ENCODE measurements at regions not wholly inside any gene's neighbourhood (a gene's known extent, or its start where the extent isn't known, plus 50 kb on each side); places are given as distances from the start of the nearest gene placed in this dataset.
"Not testable (repeated sequence)": the region's sequence is repeated elsewhere in the genome, so short reads cannot be mapped to it uniquely, and the experiment has no call there.

DNA sequence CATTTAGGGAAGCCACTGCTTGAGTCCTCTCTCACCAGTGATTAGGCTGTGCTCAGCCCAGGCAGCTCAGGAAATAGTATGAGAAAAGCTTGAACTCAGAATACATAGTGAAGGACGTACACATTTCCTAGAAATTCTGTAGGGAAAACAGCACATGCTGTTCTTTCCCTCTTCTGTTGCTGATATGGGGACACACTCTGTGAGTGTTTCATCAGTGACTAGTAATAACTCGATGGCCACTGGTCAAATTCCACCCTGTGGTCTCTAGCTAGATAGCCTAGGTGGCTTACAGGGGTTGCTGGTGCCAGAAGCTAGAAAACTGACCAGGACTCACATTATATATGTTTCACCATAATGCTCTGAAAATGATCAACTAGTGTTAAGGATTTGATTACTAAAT is 259.8 kb upstream of the SOX4 start:
- 0 out of 2 replicates have a peak, but pooled peaks cover 4% of the 10 kb centered on the region for H3K27me3 ChIP-seq (ENCODE audit: insufficient read depth, low read length)
- no peaks in the 10 kb centered on the region for H3K79me2 ChIP-seq (ENCODE audit: control insufficient read depth, insufficient read depth, low read length, unreplicated experiment)
- no peak overlapping the region for H2AFZ ChIP-seq (ENCODE audit: low read length, unreplicated experiment)
- no peak overlapping the region for H3K27ac ChIP-seq (ENCODE audit: low read depth, low read length)
- no peak overlapping the region for H3K4me3 ChIP-seq (ENCODE audit: low read depth, low read length)
- no peaks in the 10 kb centered on the region for H3K36me3 ChIP-seq (ENCODE audit: insufficient read depth, low read length)
- H3K4me1 ChIP-seq (ENCODE audit: control insufficient read depth, insufficient read depth, low read length, unreplicated experiment): no peaks in the 10 kb centered on the region

DNA sequence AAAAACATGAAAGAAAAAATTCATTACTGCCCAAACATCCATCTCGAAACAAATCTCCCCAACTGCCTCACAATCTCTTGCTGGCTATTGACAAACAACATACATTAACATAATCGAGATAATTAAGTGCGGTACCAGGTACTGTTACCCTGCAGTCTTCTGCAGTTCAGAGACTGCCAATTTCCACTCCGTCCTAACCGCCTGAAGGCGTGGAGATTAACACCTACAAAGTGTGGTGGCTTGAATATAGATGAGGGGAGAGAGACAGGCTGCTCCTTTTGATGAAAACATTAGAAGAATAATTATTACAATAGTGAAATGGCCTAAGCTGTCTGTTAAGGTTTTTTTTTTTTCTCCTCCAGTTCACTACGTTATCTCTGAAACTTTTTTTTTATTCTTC is 258.9 kb upstream of the SOX4 start:
- no peaks in the 10 kb centered on the region for H3K79me2 ChIP-seq (ENCODE audit: control insufficient read depth, insufficient read depth, low read length, unreplicated experiment)
- no peak overlapping the region for H2AFZ ChIP-seq (ENCODE audit: low read length, unreplicated experiment)
- H3K27me3 ChIP-seq (ENCODE audit: insufficient read depth, low read length): 0 out of 2 replicates have a peak, but pooled peaks cover 4% of the 10 kb centered on the region

DNA sequence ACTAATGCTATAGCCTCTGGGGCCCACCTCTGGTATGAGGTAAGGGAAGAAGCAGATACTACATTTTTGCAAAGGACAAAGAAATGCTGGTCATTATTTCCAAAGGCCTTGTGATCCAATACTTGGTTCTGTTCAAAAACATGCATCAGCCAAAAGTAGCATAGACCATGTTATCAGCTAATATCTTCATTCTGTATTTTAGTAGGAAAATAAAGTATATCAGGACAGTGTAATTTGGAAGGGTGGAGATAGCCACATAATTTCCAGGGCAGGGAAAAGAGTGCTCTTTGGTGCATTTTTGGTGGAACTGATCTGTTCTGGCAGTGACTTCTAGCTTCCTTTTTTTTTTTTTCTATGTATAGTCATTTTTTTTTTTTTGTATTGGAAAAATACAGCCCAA is 258.0 kb upstream of the SOX4 start:
- Histone ChIP-seq H3K27me3 (ENCODE audit: insufficient read depth, low read length) (0 out of 2 replicates have a peak, but pooled peaks cover 4% of the 10 kb centered on the region), H3K79me2 (ENCODE audit: control insufficient read depth, insufficient read depth, low read length, unreplicated experiment) (no peaks in the 10 kb centered on the region), H3K27ac (ENCODE audit: low read depth, low read length) (no peak overlapping the region), H3K4me1 (ENCODE audit: control insufficient read depth, insufficient read depth, low read length, unreplicated experiment) (no peaks in the 10 kb centered on the region), H3K4me3 (ENCODE audit: low read depth, low read length) (no peak overlapping the region), H3K36me3 (ENCODE audit: insufficient read depth, low read length) (no peaks in the 10 kb centered on the region), H2AFZ (ENCODE audit: low read length, unreplicated experiment) (no peak overlapping the region)

More for the DNA sequence above, 258.9 kb upstream of the SOX4 start:
- Histone ChIP-seq H3K4me3 (ENCODE audit: low read depth, low read length) (no peak overlapping the region), H3K4me1 (ENCODE audit: control insufficient read depth, insufficient read depth, low read length, unreplicated experiment) (no peaks in the 10 kb centered on the region), H3K36me3 (ENCODE audit: insufficient read depth, low read length) (no peaks in the 10 kb centered on the region), H3K27ac (ENCODE audit: low read depth, low read length) (no peak overlapping the region)

DNA sequence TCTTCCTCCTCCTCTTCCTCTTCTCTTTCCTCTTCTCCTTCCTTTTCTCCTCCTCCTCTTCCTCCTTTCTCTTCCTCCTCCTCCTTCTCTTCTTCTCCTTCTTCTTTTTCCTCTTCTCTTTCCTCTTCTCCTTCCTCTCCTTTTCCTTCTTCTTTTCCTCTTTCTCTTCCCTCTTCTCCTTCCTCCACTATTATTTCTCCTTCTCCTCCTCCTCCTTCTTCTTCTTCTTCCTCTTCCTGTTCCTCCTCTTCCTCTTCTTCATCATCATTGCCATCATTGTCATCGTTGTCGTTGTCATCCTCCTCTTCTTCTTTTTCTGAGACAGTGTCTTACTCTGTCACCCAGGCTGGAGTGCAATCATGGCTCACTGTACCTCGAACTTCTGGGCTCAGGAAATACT is 256.3 kb upstream of the SOX4 start:
- H3K27me3 ChIP-seq (ENCODE audit: insufficient read depth, low read length): 0 out of 2 replicates have a peak, but pooled peaks cover 4% of the 10 kb centered on the region
- H3K4me1 ChIP-seq (ENCODE audit: control insufficient read depth, insufficient read depth, low read length, unreplicated experiment): no peaks in the 10 kb centered on the region
- no peak overlapping the region for H3K27ac ChIP-seq (ENCODE audit: low read depth, low read length)
- no peak overlapping the region for H2AFZ ChIP-seq (ENCODE audit: low read length, unreplicated experiment)
- no peak overlapping the region for H3K4me3 ChIP-seq (ENCODE audit: low read depth, low read length)
- no peaks in the 10 kb centered on the region for H3K79me2 ChIP-seq (ENCODE audit: control insufficient read depth, insufficient read depth, low read length, unreplicated experiment)
- no peaks in the 10 kb centered on the region for H3K36me3 ChIP-seq (ENCODE audit: insufficient read depth, low read length)

DNA sequence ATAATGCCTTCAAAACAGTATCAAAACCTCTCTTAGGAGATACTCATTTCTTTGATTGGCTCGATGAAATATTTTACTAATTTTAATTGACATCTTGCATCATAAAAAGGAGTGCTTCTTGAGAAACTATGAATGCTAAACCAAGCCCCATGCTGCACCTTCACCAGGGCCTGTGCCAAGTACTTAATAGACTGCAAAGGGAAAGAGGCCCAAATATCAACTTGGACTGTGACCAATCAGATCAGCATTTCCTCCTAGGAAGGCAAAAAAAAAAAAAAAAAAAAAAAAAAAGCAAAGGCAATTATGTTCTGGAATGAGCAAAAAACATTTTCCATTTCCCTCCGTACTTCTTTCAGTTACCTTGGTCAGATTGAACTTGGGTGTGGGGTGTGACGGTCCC is 253.0 kb upstream of the SOX4 start:
- no peak overlapping the region for H3K27ac ChIP-seq (ENCODE audit: low read depth, low read length)
- no peaks in the 10 kb centered on the region for H3K36me3 ChIP-seq (ENCODE audit: insufficient read depth, low read length)
- H3K4me3 ChIP-seq (ENCODE audit: low read depth, low read length): no peak overlapping the region
- H3K79me2 ChIP-seq (ENCODE audit: control insufficient read depth, insufficient read depth, low read length, unreplicated experiment): no peaks in the 10 kb centered on the region
- no peaks in the 10 kb centered on the region for H3K4me1 ChIP-seq (ENCODE audit: control insufficient read depth, insufficient read depth, low read length, unreplicated experiment)
- H2AFZ ChIP-seq (ENCODE audit: low read length, unreplicated experiment): no peak overlapping the region
- H3K27me3 ChIP-seq (ENCODE audit: insufficient read depth, low read length): 0 out of 2 replicates have a peak, but pooled peaks cover 4% of the 10 kb centered on the region

DNA sequence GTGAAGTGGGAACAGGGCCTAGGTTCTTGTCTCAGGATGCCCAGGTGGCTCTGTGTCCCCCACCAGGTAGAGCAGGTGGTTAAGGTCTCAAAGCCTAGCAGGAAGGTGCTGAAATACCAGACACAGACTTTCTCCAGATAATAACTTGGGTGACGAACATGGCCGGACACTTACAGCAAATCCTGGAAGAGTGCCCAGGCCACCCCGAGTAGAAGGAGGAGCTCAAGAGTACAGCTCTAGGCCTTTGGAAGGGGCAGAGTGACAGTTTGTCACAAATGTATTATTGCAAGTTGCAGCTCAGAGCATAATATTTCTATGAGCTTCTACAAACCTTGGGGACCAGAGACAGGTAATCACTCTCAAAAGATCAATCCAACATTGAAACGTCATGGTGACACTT is 251.6 kb upstream of the SOX4 start:
- no peak overlapping the region for H3K27ac ChIP-seq (ENCODE audit: low read depth, low read length)
- H3K4me1 ChIP-seq (ENCODE audit: control insufficient read depth, insufficient read depth, low read length, unreplicated experiment): no peaks in the 10 kb centered on the region
- no peak overlapping the region for H2AFZ ChIP-seq (ENCODE audit: low read length, unreplicated experiment)
- no peak overlapping the region for H3K4me3 ChIP-seq (ENCODE audit: low read depth, low read length)
- no peaks in the 10 kb centered on the region for H3K36me3 ChIP-seq (ENCODE audit: insufficient read depth, low read length)
- H3K27me3 ChIP-seq (ENCODE audit: insufficient read depth, low read length): 0 out of 2 replicates have a peak, but pooled peaks cover 4% of the 10 kb centered on the region
- no peaks in the 10 kb centered on the region for H3K79me2 ChIP-seq (ENCODE audit: control insufficient read depth, insufficient read depth, low read length, unreplicated experiment)

DNA sequence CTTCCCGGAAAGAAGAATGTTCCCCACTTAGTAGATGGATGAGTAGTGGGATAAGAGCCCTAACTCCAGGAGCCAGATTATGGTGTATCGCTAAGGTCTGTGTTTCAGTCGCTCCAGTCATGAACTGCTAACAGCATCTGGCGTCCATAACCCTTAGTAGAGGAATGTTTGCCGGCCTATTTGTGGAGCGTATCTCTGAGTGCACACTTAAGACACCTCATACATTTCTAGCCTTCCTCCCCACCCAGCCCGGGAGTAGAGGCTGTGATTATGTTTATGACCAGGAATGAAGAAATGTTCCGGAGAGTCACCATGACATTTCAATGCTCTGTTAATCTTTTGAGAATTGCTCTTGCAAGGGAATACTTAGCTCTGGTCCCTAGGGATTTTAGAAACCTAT is 251.1 kb upstream of the SOX4 start:
- Histone ChIP-seq H3K79me2 (ENCODE audit: control insufficient read depth, insufficient read depth, low read length, unreplicated experiment) (no peaks in the 10 kb centered on the region), H3K4me3 (ENCODE audit: low read depth, low read length) (no peak overlapping the region), H3K36me3 (ENCODE audit: insufficient read depth, low read length) (no peaks in the 10 kb centered on the region), H3K27me3 (ENCODE audit: insufficient read depth, low read length) (0 out of 2 replicates have a peak, but pooled peaks cover 4% of the 10 kb centered on the region), H3K4me1 (ENCODE audit: control insufficient read depth, insufficient read depth, low read length, unreplicated experiment) (no peaks in the 10 kb centered on the region), H3K27ac (ENCODE audit: low read depth, low read length) (no peak overlapping the region), H2AFZ (ENCODE audit: low read length, unreplicated experiment) (no peak overlapping the region)

DNA sequence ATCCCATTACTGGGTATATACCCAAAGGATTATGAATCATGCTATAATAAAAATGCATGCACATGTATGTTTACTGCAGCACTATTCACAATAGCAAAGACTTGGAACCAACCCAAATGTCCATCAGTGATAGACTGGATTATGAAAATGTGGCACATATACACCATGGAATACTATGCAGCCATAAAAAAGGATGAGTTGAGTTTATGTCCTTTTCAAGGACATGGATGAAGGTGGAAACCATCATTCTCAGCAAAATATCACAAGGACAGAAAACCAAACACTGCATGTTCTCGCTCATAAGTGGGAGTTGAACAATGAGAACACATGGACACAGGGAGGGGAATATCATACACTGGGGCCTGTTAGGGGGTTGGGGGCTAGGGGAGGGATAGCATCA is 247.8 kb upstream of the SOX4 start:
- not testable (repeated sequence) for H3K79me2 ChIP-seq (ENCODE audit: control insufficient read depth, insufficient read depth, low read length, unreplicated experiment); H3K4me1 ChIP-seq (ENCODE audit: control insufficient read depth, insufficient read depth, low read length, unreplicated experiment); H3K36me3 ChIP-seq (ENCODE audit: insufficient read depth, low read length); H3K27ac ChIP-seq (ENCODE audit: low read depth, low read length); H3K4me3 ChIP-seq (ENCODE audit: low read depth, low read length); H3K27me3 ChIP-seq (ENCODE audit: insufficient read depth, low read length); H2AFZ ChIP-seq (ENCODE audit: low read length, unreplicated experiment)

DNA sequence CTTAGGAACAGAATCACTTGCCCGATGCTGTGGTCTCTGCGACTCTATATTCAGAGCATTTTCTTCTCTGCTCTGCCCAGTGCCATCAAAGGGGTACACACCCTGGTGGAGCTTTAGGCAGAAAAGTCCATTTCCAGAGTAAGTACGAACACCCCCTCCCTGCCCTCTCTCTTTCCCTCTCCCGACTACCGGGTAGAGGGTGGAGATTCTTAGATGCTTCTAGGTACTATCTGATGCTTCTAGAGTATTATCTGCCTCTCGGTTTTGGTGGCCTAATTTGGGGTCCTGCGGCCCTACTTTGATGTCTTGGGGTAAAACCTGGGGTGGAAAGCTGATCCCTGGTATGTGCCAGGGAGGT is 245.4 kb upstream of the SOX4 start:
- Histone ChIP-seq H3K4me3 (ENCODE audit: low read depth, low read length) (no peak overlapping the region), H3K27me3 (ENCODE audit: insufficient read depth, low read length) (no peaks in the 10 kb centered on the region), H2AFZ (ENCODE audit: low read length, unreplicated experiment) (peak overlapping the region; percentile 38), H3K36me3 (ENCODE audit: insufficient read depth, low read length) (no peaks in the 10 kb centered on the region), H3K27ac (ENCODE audit: low read depth, low read length) (no peak overlapping the region), H3K4me1 (ENCODE audit: control insufficient read depth, insufficient read depth, low read length, unreplicated experiment) (peaks cover 7% of the 10 kb centered on the region), H3K79me2 (ENCODE audit: control insufficient read depth, insufficient read depth, low read length, unreplicated experiment) (no peaks in the 10 kb centered on the region)

DNA sequence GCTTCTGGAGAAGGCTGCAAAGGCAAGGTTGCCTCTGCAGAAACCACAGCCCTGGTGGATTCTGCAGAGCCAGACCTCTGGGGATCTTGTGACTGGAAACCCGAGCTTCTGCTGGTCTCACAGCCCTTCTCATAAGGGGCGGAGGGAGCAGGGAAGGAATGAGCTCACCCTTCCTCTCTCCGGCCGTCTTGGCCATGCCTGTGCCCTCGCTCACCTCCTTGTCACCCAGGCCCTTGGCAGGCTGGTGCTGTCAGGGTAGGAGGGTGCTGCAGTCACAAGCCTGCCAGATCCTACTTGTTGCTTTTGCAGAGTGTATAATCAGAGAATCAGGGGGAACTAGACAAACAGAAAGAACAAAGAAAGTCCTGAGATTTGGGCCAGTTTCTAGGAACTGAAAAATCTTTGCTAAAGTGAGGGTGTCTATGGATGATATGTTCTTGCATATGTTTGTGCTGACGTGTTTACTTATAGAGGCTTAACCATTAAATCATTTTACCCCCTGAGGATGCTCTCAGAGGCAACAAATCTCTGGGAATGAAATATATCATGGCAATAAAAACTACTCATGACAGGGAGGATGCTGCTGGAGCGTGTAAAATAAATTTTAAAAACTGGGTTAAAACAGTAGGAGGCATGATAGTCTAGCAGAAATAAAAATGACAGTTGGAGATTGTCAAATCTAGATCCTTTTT is 244.9 kb upstream of the SOX4 start:
- H2AFZ ChIP-seq (ENCODE audit: low read length, unreplicated experiment): peak overlapping the region; percentile 38
- no peak overlapping the region for H3K27ac ChIP-seq (ENCODE audit: low read depth, low read length)
- no peaks in the 10 kb centered on the region for H3K79me2 ChIP-seq (ENCODE audit: control insufficient read depth, insufficient read depth, low read length, unreplicated experiment)
- peaks cover 7% of the 10 kb centered on the region for H3K4me1 ChIP-seq (ENCODE audit: control insufficient read depth, insufficient read depth, low read length, unreplicated experiment)
- H3K27me3 ChIP-seq (ENCODE audit: insufficient read depth, low read length): no peaks in the 10 kb centered on the region
- H3K4me3 ChIP-seq (ENCODE audit: low read depth, low read length): no peak overlapping the region
- no peaks in the 10 kb centered on the region for H3K36me3 ChIP-seq (ENCODE audit: insufficient read depth, low read length)

DNA sequence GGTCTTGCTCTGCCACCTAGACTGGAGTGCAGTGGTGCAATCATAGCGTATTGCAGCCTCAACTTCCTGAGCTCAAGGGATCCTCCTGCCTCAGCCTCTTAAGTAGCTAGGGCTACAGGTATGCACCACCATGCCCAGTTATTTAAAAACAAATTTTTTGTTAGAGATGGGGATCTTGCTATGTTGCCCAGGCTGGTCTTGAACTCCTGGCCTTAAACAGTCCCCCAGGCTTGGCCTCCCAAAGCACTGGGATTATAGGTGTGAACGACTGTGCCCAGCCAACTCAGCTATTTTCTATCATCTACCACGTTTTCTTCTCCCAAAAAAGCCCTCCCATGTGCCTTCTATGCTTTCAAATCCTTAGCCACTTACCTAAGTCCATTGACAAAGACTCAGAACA is 243.7 kb upstream of the SOX4 start:
- H3K36me3 ChIP-seq (ENCODE audit: insufficient read depth, low read length): no peaks in the 10 kb centered on the region
- H3K4me3 ChIP-seq (ENCODE audit: low read depth, low read length): no peak overlapping the region
- no peaks in the 10 kb centered on the region for H3K79me2 ChIP-seq (ENCODE audit: control insufficient read depth, insufficient read depth, low read length, unreplicated experiment)
- no peaks in the 10 kb centered on the region for H3K27me3 ChIP-seq (ENCODE audit: insufficient read depth, low read length)
- no peak overlapping the region for H2AFZ ChIP-seq (ENCODE audit: low read length, unreplicated experiment)
- H3K27ac ChIP-seq (ENCODE audit: low read depth, low read length): no peak overlapping the region
- H3K4me1 ChIP-seq (ENCODE audit: control insufficient read depth, insufficient read depth, low read length, unreplicated experiment): peaks cover 7% of the 10 kb centered on the region
